ENCODE measurements at regions not wholly inside any gene's neighbourhood (a gene's known extent, or its start where the extent isn't known, plus 50 kb on each side); places are given as distances from the start of the nearest gene placed in this dataset.

- no peaks in the 10 kb centered on the region for H3K4me1 ChIP-seq (ENCODE audit: insufficient read depth, low read length)
Observed at GRCh38 chr4:67051000-67051789, 494.1 kb downstream of the CENPC start.

GRCh38 chr4:67049446-67049845, 495.9 kb downstream of the CENPC start:
- H3K27ac ChIP-seq (ENCODE audit: low read depth, low read length) = no peak overlapping the region
- TF ChIP-seq CTCF (IDR thresholded peaks at IDR 0.05; ENCODE audit: insufficient read depth, low read depth, low read length) (no peak), EZH2 (IDR thresholded peaks at IDR 0.05; ENCODE audit: insufficient read depth, low read length) (no peak)
- H3K9ac ChIP-seq (ENCODE audit: low read length) = no peak overlapping the region
- Mint-ChIP-seq H3K4me1 (ENCODE audit: low read depth, unreplicated experiment) (no peaks in the 10 kb centered on the region), H3K36me3 (ENCODE audit: low read depth, unreplicated experiment) (no peaks in the 10 kb centered on the region), H3K9me3 (ENCODE audit: unreplicated experiment) (no peaks in the 10 kb centered on the region), H3K4me3 (ENCODE audit: unreplicated experiment) (no peak overlapping the region), H3K27ac (ENCODE audit: unreplicated experiment) (no peak overlapping the region), H3K27me3 (ENCODE audit: low read depth, unreplicated experiment) (no peaks in the 10 kb centered on the region)
- H2AFZ ChIP-seq (ENCODE audit: low read depth, low read length) = no peak overlapping the region
- DNase-seq (ENCODE audit: low read depth) = no peak
- no peaks in the 10 kb centered on the region for H3K36me3 ChIP-seq (ENCODE audit: insufficient read depth, low read length)
- no peaks in the 10 kb centered on the region for H3K27me3 ChIP-seq (ENCODE audit: insufficient read depth, low read length)
- no peak overlapping the region for H3K4me3 ChIP-seq (ENCODE audit: insufficient read depth, low read depth, low read length)
- H4K20me1 ChIP-seq (ENCODE audit: insufficient read depth, low read length) = no peaks in the 10 kb centered on the region
- H3K4me2 ChIP-seq (ENCODE audit: low read length) = no peak overlapping the region
- H3K79me2 ChIP-seq (ENCODE audit: insufficient read depth, low read length) = no peaks in the 10 kb centered on the region
- no peaks in the 10 kb centered on the region for H3K9me3 ChIP-seq (ENCODE audit: insufficient read depth, low read depth, low read length)
- FAIRE-seq = no peak
- no peaks in the 10 kb centered on the region for H3K4me1 ChIP-seq (ENCODE audit: insufficient read depth, low read length)

More at GRCh38 chr4:67051000-67051789, 494.1 kb downstream of the CENPC start:
- Histone ChIP-seq H3K27ac (ENCODE audit: low read depth, low read length) (no peak overlapping the region), H3K4me2 (ENCODE audit: low read length) (no peak overlapping the region), H3K4me3 (ENCODE audit: insufficient read depth, low read depth, low read length) (no peak overlapping the region), H4K20me1 (ENCODE audit: insufficient read depth, low read length) (no peaks in the 10 kb centered on the region), H3K36me3 (ENCODE audit: insufficient read depth, low read length) (no peaks in the 10 kb centered on the region), H3K9ac (ENCODE audit: low read length) (no peak overlapping the region), H3K79me2 (ENCODE audit: insufficient read depth, low read length) (no peaks in the 10 kb centered on the region), H3K27me3 (ENCODE audit: insufficient read depth, low read length) (no peaks in the 10 kb centered on the region), H3K9me3 (ENCODE audit: insufficient read depth, low read depth, low read length) (no peaks in the 10 kb centered on the region), H2AFZ (ENCODE audit: low read depth, low read length) (no peak overlapping the region)
- H3K27ac Mint-ChIP-seq (ENCODE audit: unreplicated experiment) = no peak overlapping the region
- no peak for TF ChIP-seq CTCF (IDR thresholded peaks at IDR 0.05; ENCODE audit: insufficient read depth, low read depth, low read length)
- TF ChIP-seq EZH2 (IDR thresholded peaks at IDR 0.05; ENCODE audit: insufficient read depth, low read length) = no peak
- FAIRE-seq (no peak), DNase-seq (ENCODE audit: low read depth) (no peak)
- no peaks in the 10 kb centered on the region for H3K36me3 Mint-ChIP-seq (ENCODE audit: low read depth, unreplicated experiment)
- no peaks in the 10 kb centered on the region for H3K4me1 Mint-ChIP-seq (ENCODE audit: low read depth, unreplicated experiment)
- H3K9me3 Mint-ChIP-seq (ENCODE audit: unreplicated experiment) = no peaks in the 10 kb centered on the region
- H3K4me3 Mint-ChIP-seq (ENCODE audit: unreplicated experiment) = no peak overlapping the region
- no peaks in the 10 kb centered on the region for H3K27me3 Mint-ChIP-seq (ENCODE audit: low read depth, unreplicated experiment)

GRCh38 chr4:67048530-67048929, 496.8 kb downstream of the CENPC start:
- Histone ChIP-seq H3K9ac (ENCODE audit: low read length) (no peak overlapping the region), H3K4me2 (ENCODE audit: low read length) (no peak overlapping the region), H3K79me2 (ENCODE audit: insufficient read depth, low read length) (no peaks in the 10 kb centered on the region), H3K36me3 (ENCODE audit: insufficient read depth, low read length) (no peaks in the 10 kb centered on the region), H4K20me1 (ENCODE audit: insufficient read depth, low read length) (no peaks in the 10 kb centered on the region), H3K27ac (ENCODE audit: low read depth, low read length) (no peak overlapping the region), H3K9me3 (ENCODE audit: insufficient read depth, low read depth, low read length) (no peaks in the 10 kb centered on the region), H3K4me1 (ENCODE audit: insufficient read depth, low read length) (no peaks in the 10 kb centered on the region), H3K27me3 (ENCODE audit: insufficient read depth, low read length) (no peaks in the 10 kb centered on the region), H2AFZ (ENCODE audit: low read depth, low read length) (no peak overlapping the region), H3K4me3 (ENCODE audit: insufficient read depth, low read depth, low read length) (no peak overlapping the region)
- DNase-seq (ENCODE audit: low read depth) (no peak), FAIRE-seq (no peak)
- no peaks in the 10 kb centered on the region for H3K9me3 Mint-ChIP-seq (ENCODE audit: unreplicated experiment)
- TF ChIP-seq EZH2 (IDR thresholded peaks at IDR 0.05; ENCODE audit: insufficient read depth, low read length) (no peak), CTCF (IDR thresholded peaks at IDR 0.05; ENCODE audit: insufficient read depth, low read depth, low read length) (no peak)
- no peaks in the 10 kb centered on the region for H3K36me3 Mint-ChIP-seq (ENCODE audit: low read depth, unreplicated experiment)
- H3K4me3 Mint-ChIP-seq (ENCODE audit: unreplicated experiment) = no peak overlapping the region
- no peaks in the 10 kb centered on the region for H3K27me3 Mint-ChIP-seq (ENCODE audit: low read depth, unreplicated experiment)
- no peak overlapping the region for H3K27ac Mint-ChIP-seq (ENCODE audit: unreplicated experiment)
- H3K4me1 Mint-ChIP-seq (ENCODE audit: low read depth, unreplicated experiment) = no peaks in the 10 kb centered on the region

Data from astrocyte (in vitro differentiated cells and primary cell).